HG02763 (cell line): ENCODE measurements at regions not wholly inside any gene's neighbourhood (a gene's known extent, or its start where the extent isn't known, plus 50 kb on each side); places are given as distances from the start of the nearest gene placed in this dataset.
"Not testable (repeated sequence)": the region's sequence is repeated elsewhere in the genome, so short reads cannot be mapped to it uniquely, and the experiment has no call there.

Experiments
- ATAC-seq: cut with Tn5 transposase; IDR thresholded peaks from one replicate; pipeline ENCODE4 v1.9.1; 2021; ENCODE audit warnings: mild to moderate bottlenecking, moderate library complexity; ENCODE audit not compliant: unreplicated experiment

DNA sequence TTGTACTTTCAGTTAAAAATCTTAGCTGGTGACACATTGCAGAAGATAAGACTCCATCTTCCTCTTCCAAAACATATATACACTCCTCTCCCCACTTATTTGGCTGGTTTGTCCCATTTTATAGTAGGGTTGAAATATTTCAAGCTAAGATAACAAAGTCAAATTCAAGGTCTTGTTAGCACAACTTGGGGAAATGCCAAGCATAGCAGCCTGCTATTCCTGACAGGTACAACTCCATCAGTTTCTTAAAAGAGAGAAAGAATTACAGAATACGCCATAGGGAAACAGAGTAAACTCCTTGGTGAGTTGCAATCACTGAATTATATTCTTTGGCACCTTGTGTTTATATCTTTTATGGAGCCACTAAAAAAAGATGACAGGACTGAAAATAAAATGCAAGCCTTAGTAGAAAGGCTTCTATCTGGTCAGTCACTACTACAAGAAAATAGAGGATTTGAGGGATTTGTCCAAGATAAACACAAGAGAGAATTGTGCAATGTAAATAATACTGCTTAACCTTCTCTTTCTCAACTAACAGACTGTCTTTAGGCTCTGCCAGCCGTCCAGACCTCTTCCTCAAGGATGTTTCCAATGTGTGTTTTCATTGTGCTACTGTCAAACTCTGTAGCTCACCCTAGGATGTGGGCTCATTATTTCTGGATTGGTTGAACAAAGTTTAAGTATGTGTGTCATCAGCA is 170.3 kb downstream of the VEGFC start:
- ATAC-seq = no peak

DNA sequence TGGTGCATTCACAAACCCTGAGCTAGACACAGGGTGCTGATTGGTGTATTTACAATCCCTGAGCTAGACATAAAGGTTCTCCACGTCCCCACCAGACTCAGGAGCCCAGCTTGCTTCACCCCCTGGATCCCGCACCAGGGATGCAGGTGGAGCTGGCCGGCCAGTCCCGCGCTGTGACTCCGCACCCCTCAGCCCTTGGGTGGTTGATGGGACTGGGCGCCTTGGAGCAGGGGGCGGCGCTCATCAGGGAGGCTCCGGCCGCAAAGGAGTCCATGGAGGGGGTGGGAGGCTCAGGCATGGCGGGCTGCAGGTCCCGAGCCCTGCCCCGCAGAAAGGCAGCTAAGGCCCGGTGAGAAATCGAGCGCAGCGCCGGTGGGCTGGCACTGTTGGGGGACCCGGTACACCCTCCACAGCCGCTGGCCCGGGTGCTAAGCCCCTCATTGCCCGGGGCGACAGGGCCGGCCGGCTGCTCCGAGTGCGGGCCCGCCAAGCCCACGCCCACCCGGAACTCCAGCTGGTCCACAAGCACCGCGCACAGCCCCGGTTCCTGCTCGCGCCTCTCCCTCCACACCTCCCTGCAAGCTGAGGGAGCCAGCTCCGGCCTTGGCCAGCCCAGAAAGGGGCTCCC is 167.6 kb downstream of the VEGFC start:
- ATAC-seq = not testable (repeated sequence)

DNA sequence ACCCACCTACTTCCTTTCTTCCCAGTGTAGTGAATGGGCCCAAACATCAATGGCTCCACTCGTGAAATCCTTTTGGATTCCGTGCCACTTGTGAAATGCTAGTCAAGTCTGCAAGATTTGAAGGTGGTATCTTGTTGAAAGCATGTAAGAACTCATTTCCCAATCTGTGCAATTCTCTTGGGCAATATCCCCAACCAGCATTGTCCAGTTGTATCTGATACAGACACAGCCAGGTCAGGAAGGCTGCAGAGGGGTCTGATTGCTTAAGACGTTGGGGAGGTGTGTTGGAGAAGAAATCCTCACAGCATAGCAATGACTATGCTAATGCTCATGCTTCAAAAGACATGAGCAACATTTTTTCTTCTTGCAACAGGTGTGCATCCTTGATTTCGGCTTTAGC is 164.8 kb downstream of the VEGFC start:
- ATAC-seq = no peak

DNA sequence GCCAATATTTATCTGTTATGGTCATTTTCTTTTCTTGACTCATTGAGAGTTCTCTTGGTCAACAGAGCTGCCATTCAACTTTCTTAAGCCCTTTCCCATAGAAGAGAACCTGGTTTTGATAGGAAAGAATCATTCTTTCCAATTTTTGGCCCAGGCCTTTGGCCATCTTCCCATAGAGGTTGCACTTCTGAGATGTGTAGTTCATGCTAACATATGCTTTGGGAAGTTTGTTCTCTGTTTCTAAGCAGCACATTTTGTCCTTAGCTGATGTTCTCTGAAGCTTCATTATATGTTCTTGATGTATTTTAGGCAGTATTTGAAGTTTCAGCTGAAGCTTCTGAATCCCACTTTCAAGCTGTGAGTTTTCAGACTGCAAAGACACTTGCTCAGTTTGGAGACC is 161.1 kb downstream of the VEGFC start:
- no peak for ATAC-seq
